ENCODE measurements at regions not wholly inside any gene's neighbourhood (a gene's known extent, or its start where the extent isn't known, plus 50 kb on each side); places are given as distances from the start of the nearest gene placed in this dataset.

- TF ChIP-seq POLR2A (IDR thresholded peaks at IDR 0.05) (no peak), CTCF (IDR thresholded peaks at IDR 0.05) (no peak)
Measured at GRCh38 chr5:142500227-142500905, 175.5 kb upstream of the SPRY4 start.
